Neural cell (in vitro differentiated cells): ENCODE measurements at regions not wholly inside any gene's neighbourhood (a gene's known extent, or its start where the extent isn't known, plus 50 kb on each side); places are given as distances from the start of the nearest gene placed in this dataset.

Source experiments
- EP300 ChIP-seq: fragments of 450-650 bp; conservative IDR thresholded peaks from 2 replicates; pipeline ENCODE4 v1.6.1; 2014; ENCODE audit warnings: antibody characterized with exemption, mild to moderate bottlenecking, moderate library complexity; ENCODE audit not compliant: poor library complexity, severe bottlenecking
- EZH2 ChIP-seq: fragments of 200-600, 300-800 bp; shearing (Covaris generic), sonication (generic); IDR thresholded peaks from 2 replicates; pipeline ENCODE4 v1.6.1; 2014; ENCODE audit warnings: antibody characterized with exemption, low read length, borderline replicate concordance, mild to moderate bottlenecking; ENCODE audit not compliant: insufficient read depth, poor library complexity, severe bottlenecking
- POLR2AphosphoS5 ChIP-seq: IDR thresholded peaks from 2 replicates; pipeline ENCODE4 v1.6.1; 2012
- SMC3 ChIP-seq: fragments of 450-650 bp; conservative IDR thresholded peaks from 2 replicates; pipeline ENCODE4 v1.6.1; 2014; ENCODE audit warnings: antibody characterized with exemption, mild to moderate bottlenecking, moderate library complexity; ENCODE audit not compliant: poor library complexity
- TF ChIP-seq, protein P1 (sequence below): fragments of 450-650 bp; IDR thresholded peaks from 2 replicates; pipeline ENCODE4 v1.5.1; 2014; ENCODE audit warnings: antibody characterized with exemption, mild to moderate bottlenecking, moderate library complexity; ENCODE audit not compliant: poor library complexity, severe bottlenecking

DNA sequence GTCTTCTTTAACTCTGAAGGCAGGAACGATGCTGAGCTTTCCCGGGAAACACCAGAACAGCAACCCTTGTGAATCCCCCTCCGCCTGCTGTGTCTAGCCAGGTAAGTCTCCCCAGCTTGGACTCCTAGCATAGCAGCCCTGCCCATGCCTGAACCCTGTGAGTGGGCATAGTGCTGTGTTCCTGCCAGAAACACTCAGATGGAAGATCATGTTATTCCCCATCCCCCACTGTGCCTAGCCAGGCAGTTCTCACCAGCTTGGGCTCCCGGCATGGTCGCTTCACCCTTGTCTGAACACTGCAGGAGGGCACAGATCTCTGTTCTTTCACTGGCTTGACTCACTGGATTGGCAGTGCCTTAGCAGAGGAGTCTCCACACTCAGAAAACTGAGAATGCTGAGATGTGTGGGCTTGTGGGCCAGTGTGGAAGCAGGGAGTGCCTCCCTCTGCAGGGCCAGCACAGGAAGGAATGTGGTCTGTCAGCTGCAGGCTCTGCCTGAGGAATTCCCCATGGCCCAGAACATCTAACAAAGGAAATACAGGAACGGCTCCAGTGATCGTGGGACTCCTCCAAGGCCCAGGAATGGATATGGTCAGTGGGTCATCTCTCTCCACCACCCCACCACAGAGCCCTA is 440.1 kb upstream of the ADGRB3 start:
- TF ChIP-seq, protein P1, sequence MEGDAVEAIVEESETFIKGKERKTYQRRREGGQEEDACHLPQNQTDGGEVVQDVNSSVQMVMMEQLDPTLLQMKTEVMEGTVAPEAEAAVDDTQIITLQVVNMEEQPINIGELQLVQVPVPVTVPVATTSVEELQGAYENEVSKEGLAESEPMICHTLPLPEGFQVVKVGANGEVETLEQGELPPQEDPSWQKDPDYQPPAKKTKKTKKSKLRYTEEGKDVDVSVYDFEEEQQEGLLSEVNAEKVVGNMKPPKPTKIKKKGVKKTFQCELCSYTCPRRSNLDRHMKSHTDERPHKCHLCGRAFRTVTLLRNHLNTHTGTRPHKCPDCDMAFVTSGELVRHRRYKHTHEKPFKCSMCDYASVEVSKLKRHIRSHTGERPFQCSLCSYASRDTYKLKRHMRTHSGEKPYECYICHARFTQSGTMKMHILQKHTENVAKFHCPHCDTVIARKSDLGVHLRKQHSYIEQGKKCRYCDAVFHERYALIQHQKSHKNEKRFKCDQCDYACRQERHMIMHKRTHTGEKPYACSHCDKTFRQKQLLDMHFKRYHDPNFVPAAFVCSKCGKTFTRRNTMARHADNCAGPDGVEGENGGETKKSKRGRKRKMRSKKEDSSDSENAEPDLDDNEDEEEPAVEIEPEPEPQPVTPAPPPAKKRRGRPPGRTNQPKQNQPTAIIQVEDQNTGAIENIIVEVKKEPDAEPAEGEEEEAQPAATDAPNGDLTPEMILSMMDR: no peak
- TF ChIP-seq EZH2 (no peak), POLR2AphosphoS5 (no peak), SMC3 (no peak), EP300 (no peak)
